A549 (cell line): ENCODE measurements at regions not wholly inside any gene's neighbourhood (a gene's known extent, or its start where the extent isn't known, plus 50 kb on each side); places are given as distances from the start of the nearest gene placed in this dataset.

ENCODE experiments used
- ATAC-seq, 2 experiments: fragments of 200-7000 bp in 1 of 2; fragments of >200 bp in 1 of 2; cut with Nextera tagmentation in 1 of 2; cut with Tn5 transposase in 1 of 2; 3 replicates each; pipeline versions ENCODE4 v1.8.0 to v1.9.1; 2018 to 2020; ENCODE audit warnings: mild to moderate bottlenecking in 1 of 2, moderate library complexity in 1 of 2
- CTCF ChIA-PET: fragments of 300-600 bp; sonication (Branson Sonifier 250); formaldehyde crosslinking; extraction: SDS; loops from one replicate; lab custom pipeline; 2021; ENCODE audit warnings: antibody characterized with exemption, inconsistent platforms; lab: Yijun Ruan, JAX
- POLR2A ChIA-PET: fragments of 350-600 bp; formaldehyde crosslinking; extraction: SDS; loops from one replicate; lab custom pipeline; 2021; ENCODE audit warnings: antibody characterized with exemption, inconsistent platforms; lab: Yijun Ruan, JAX
- DNase-seq, 2 experiments: peaks; one replicate each; pipeline versions ENCODE4 v3.0.0 to v3.0.0-alpha.2; 2011 to 2016; ENCODE audit warnings: low read depth in 1 of 2, low spot score in 1 of 2
- FAIRE-seq: peaks from 2 replicates; lab custom pipeline; 2011; peaks lifted over from hg19 to GRCh38; lab: Jason Lieb, UNC
- H3K27ac ChIP-seq, 2 experiments: fragments of >200 bp; sonication (Bioruptor Twin); formaldehyde crosslinking; 3 replicates each; pipeline ENCODE4 v1.5.1; 2016 to 2017
- H3K4me1 ChIP-seq: fragments of >200 bp; sonication (Bioruptor Twin); formaldehyde crosslinking; 3 replicates; pipeline ENCODE4 v1.6.1; 2016
- H3K4me2 ChIP-seq: fragments of >200 bp; sonication (Bioruptor Twin); formaldehyde crosslinking; 3 replicates; pipeline ENCODE4 v1.6.1; 2016
- H3K4me3 ChIP-seq: fragments of >200 bp; sonication (Bioruptor Twin); formaldehyde crosslinking; 3 replicates; pipeline ENCODE4 v1.5.1; 2016
- H3K9me3 ChIP-seq: fragments of >200 bp; sonication (Bioruptor Twin); formaldehyde crosslinking; 3 replicates; pipeline ENCODE4 v1.6.1; 2016
- BHLHE40 ChIP-seq: IDR thresholded peaks from 2 replicates; pipeline ENCODE4 v1.6.1; 2012; ENCODE audit warnings: low read depth, low read length, inconsistent platforms
- CBX2 ChIP-seq: fragments of 200-600 bp; sonication (generic); IDR thresholded peaks from 2 replicates; pipeline ENCODE4 v1.6.1; 2016; ENCODE audit warnings: low read depth, mild to moderate bottlenecking, borderline replicate concordance
- CHD2 ChIP-seq: fragments of 150-350 bp; IDR thresholded peaks from 2 replicates; pipeline ENCODE4 v1.6.1; 2014; ENCODE audit warnings: low read length; ENCODE audit not compliant: partially characterized antibody
- EHMT2 ChIP-seq: fragments of 200-600 bp; sonication (generic); IDR thresholded peaks from 2 replicates; pipeline ENCODE4 v1.6.1; 2016; ENCODE audit warnings: antibody characterized with exemption, low read depth, mild to moderate bottlenecking, moderate library complexity
- EP300 ChIP-seq, 2 experiments: fragments of >200 bp; sonication (Bioruptor Twin); formaldehyde crosslinking; IDR thresholded peaks; 2 replicates in 1 of 2; 3 replicates in 1 of 2; pipeline ENCODE4 v1.6.1; 2016 to 2017
- FOXS1 ChIP-seq: fragments of 250-450 bp; sonication (Bioruptor Pico); IDR thresholded peaks from 2 replicates; pipeline ENCODE4 v1.5.0; 2020; ENCODE audit warnings: mild to moderate bottlenecking, moderate library complexity
- HDAC2 ChIP-seq: fragments of 200-600 bp; sonication (generic); IDR thresholded peaks from 2 replicates; pipeline ENCODE4 v1.6.1; 2016
- HOXA7 ChIP-seq: fragments of 250-450 bp; sonication (Bioruptor Pico); IDR thresholded peaks from 2 replicates; pipeline ENCODE4 v1.5.0; 2020; ENCODE audit warnings: mild to moderate bottlenecking, moderate library complexity
- KDM1A ChIP-seq: fragments of 200-600 bp; sonication (generic); IDR thresholded peaks from 2 replicates; pipeline ENCODE4 v1.6.1; 2016; ENCODE audit warnings: low read depth, mild to moderate bottlenecking
- MYC ChIP-seq: IDR thresholded peaks from 2 replicates; pipeline ENCODE4 v1.6.1; 2012; ENCODE audit warnings: mild to moderate bottlenecking, inconsistent platforms, low read length, improper control_type of control experiment, borderline replicate concordance
- NPAS2 ChIP-seq: fragments of 250-450 bp; sonication (Bioruptor Pico); IDR thresholded peaks from 2 replicates; pipeline ENCODE4 v1.8.0; 2022; ENCODE audit warnings: mild to moderate bottlenecking, moderate library complexity, borderline replicate concordance
- PHF8 ChIP-seq: fragments of 200-600 bp; sonication (generic); IDR thresholded peaks from 2 replicates; pipeline ENCODE4 v1.6.1; 2016; ENCODE audit warnings: low read depth, mild to moderate bottlenecking, antibody characterized with exemption, moderate library complexity, borderline replicate concordance
- POLR2A ChIP-seq: IDR thresholded peaks from 2 replicates; pipeline ENCODE4 v1.6.1; 2012; ENCODE audit warnings: mild to moderate bottlenecking, low read length
- RARB ChIP-seq: fragments of 250-450 bp; sonication (Bioruptor Pico); IDR thresholded peaks from 2 replicates; pipeline ENCODE4 v1.8.0; 2021; ENCODE audit warnings: mild to moderate bottlenecking, moderate library complexity
- SREBF2 ChIP-seq: fragments of 450-650 bp; IDR thresholded peaks from 2 replicates; pipeline ENCODE4 v1.6.1; 2014; ENCODE audit warnings: mild to moderate bottlenecking, moderate library complexity
- TFCP2L1 ChIP-seq: fragments of 250-450 bp; sonication (Bioruptor Pico); IDR thresholded peaks from 2 replicates; pipeline ENCODE4 v1.5.0; 2021; ENCODE audit warnings: mild to moderate bottlenecking
- TP53 ChIP-seq: fragments of 250-450 bp; sonication (Bioruptor Pico); IDR thresholded peaks from 2 replicates; pipeline ENCODE4 v1.5.0; 2021; ENCODE audit warnings: mild to moderate bottlenecking, moderate library complexity
- ZFP36 ChIP-seq: fragments of 450-650 bp; IDR thresholded peaks from 2 replicates; pipeline ENCODE4 v1.6.1; 2014; ENCODE audit warnings: borderline replicate concordance; ENCODE audit not compliant: partially characterized antibody
- ZNF302 ChIP-seq: fragments of 250-450 bp; sonication (Bioruptor Pico); IDR thresholded peaks from 2 replicates; pipeline ENCODE4 v1.9.0; 2021; ENCODE audit warnings: inconsistent platforms, mild to moderate bottlenecking, moderate library complexity
- whole genome bisulfite sequencing: methylation state at CpG from one replicate; pipeline ENCODE4 v1.1.6; 2017; ENCODE audit errors: missing lambda C conversion rate; 5-methylcytosine and 5-hydroxymethylcytosine counted together
- TF ChIP-seq, protein P1 (sequence below): fragments of 200-600 bp; sonication (generic); IDR thresholded peaks from 2 replicates; pipeline ENCODE4 v1.6.1; 2016; ENCODE audit warnings: antibody characterized with exemption, mild to moderate bottlenecking, moderate library complexity
- TF ChIP-seq, protein P2 (sequence below): fragments of >200 bp; sonication (Bioruptor Twin); formaldehyde crosslinking; IDR thresholded peaks from 3 replicates; pipeline ENCODE4 v1.6.1; 2016
- TF ChIP-seq, protein P3 (sequence below): fragments of >200 bp; sonication (Bioruptor Twin); formaldehyde crosslinking; IDR thresholded peaks from 2 replicates; pipeline ENCODE4 v1.6.1; 2016
- TF ChIP-seq, protein P4 (sequence below): fragments of >200 bp; sonication (Bioruptor Twin); formaldehyde crosslinking; IDR thresholded peaks from 3 replicates; pipeline ENCODE4 v1.5.1; 2016
- TF ChIP-seq, protein P5 (sequence below): fragments of 450-650 bp; IDR thresholded peaks from 2 replicates; pipeline ENCODE4 v1.6.1; 2014; ENCODE audit warnings: antibody characterized with exemption
- TF ChIP-seq, protein P6 (sequence below): fragments of 150-350 bp; IDR thresholded peaks from 2 replicates; pipeline ENCODE4 v1.6.1; 2014; ENCODE audit warnings: low read depth, mild to moderate bottlenecking, low read length

DNA sequence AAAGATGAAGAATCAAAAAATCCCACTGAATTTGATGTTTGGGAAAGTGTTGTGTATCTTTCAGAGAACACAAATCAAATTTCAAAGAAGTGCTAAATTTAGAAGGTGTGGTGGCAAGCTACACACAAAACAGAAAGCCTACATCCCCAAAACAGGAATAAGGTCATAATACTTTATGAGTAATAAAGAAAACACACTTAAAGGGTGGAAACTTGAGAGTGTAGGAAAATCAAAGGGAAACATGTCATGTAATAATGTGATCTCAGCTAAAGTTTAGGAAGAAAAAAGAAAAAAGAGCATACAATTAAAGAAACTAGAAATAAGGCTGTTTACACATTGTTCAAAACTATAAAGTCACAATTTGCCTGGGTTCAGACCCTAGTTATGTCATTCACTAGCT, 668.7 kb downstream of the PCDH17 start:
- DNase-seq (no peak), ATAC-seq (no peak), FAIRE-seq (no peak)
- ChIA-PET CTCF (no interaction called here), POLR2A (no interaction called here)
- Histone ChIP-seq H3K4me1 (no peaks in the 10 kb centered on the region), H3K9me3 (no peaks in the 10 kb centered on the region), H3K4me3 (no peak overlapping the region), H3K27ac (no peak overlapping the region), H3K4me2 (no peak overlapping the region)
- TF ChIP-seq EHMT2 (no peak), MYC (no peak), CBX2 (no peak), HDAC2 (no peak), EP300 (IDR thresholded peaks at IDR 0.05) (no peak), FOXS1 (no peak)
- TF ChIP-seq, protein P1, sequence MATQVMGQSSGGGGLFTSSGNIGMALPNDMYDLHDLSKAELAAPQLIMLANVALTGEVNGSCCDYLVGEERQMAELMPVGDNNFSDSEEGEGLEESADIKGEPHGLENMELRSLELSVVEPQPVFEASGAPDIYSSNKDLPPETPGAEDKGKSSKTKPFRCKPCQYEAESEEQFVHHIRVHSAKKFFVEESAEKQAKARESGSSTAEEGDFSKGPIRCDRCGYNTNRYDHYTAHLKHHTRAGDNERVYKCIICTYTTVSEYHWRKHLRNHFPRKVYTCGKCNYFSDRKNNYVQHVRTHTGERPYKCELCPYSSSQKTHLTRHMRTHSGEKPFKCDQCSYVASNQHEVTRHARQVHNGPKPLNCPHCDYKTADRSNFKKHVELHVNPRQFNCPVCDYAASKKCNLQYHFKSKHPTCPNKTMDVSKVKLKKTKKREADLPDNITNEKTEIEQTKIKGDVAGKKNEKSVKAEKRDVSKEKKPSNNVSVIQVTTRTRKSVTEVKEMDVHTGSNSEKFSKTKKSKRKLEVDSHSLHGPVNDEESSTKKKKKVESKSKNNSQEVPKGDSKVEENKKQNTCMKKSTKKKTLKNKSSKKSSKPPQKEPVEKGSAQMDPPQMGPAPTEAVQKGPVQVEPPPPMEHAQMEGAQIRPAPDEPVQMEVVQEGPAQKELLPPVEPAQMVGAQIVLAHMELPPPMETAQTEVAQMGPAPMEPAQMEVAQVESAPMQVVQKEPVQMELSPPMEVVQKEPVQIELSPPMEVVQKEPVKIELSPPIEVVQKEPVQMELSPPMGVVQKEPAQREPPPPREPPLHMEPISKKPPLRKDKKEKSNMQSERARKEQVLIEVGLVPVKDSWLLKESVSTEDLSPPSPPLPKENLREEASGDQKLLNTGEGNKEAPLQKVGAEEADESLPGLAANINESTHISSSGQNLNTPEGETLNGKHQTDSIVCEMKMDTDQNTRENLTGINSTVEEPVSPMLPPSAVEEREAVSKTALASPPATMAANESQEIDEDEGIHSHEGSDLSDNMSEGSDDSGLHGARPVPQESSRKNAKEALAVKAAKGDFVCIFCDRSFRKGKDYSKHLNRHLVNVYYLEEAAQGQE, result no peak
- TF ChIP-seq, protein P2, sequence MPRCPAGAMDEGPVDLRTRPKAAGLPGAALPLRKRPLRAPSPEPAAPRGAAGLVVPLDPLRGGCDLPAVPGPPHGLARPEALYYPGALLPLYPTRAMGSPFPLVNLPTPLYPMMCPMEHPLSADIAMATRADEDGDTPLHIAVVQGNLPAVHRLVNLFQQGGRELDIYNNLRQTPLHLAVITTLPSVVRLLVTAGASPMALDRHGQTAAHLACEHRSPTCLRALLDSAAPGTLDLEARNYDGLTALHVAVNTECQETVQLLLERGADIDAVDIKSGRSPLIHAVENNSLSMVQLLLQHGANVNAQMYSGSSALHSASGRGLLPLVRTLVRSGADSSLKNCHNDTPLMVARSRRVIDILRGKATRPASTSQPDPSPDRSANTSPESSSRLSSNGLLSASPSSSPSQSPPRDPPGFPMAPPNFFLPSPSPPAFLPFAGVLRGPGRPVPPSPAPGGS, result no peak

DNA sequence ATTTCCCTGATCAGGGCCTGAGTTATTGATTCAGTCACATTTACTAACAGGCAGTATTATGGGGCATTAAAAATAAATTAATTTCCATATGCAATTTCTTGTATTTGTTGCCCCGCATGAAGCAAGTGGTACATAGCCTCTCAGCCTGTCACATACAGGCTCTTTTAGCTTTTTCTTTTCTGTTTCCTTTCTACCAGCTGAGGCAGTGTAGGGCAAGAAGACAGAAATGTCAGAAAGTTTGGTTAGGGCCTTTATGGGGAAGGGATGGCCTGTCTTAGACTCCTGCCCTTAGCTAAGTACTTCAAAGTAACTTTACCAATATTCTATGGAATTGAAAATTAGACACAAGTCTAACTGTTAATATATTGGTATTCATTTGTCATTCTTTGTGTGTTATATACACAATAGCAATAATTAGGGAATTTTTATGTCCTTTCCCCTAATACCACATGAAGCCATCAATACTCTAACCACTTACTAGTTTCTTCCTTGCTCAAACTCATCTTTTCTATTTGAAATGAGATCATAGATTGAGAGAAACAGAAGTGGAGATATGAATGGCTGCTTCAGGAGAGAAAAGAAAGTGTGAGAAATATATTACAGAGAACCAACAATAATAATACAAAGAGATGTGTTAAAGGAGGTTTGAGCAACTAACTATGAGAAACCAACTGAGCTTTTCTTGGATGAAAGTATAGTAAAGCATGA, 669.6 kb downstream of the PCDH17 start:
- Histone ChIP-seq H3K9me3 (no peaks in the 10 kb centered on the region), H3K4me3 (no peak overlapping the region), H3K27ac (no peak overlapping the region), H3K4me1 (no peaks in the 10 kb centered on the region)
- ChIA-PET CTCF (no interaction called here), POLR2A (no interaction called here)
- DNase-seq (no peak), ATAC-seq (no peak), FAIRE-seq (no peak)
- 73% methylated on average over 1 of the region's 1 CpG for WGBS
- TF ChIP-seq, protein P3, sequence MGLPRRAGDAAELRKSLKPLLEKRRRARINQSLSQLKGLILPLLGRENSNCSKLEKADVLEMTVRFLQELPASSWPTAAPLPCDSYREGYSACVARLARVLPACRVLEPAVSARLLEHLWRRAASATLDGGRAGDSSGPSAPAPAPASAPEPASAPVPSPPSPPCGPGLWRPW, result no peak
- TF ChIP-seq PHF8, result no peak
- TF ChIP-seq FOXS1, result no peak
- TF ChIP-seq TP53, result no peak
- TF ChIP-seq ZNF302 (CRISPR knock-in tag), result no peak
- TF ChIP-seq RARB (CRISPR knock-in tag), result no peak
- TF ChIP-seq, protein P4, sequence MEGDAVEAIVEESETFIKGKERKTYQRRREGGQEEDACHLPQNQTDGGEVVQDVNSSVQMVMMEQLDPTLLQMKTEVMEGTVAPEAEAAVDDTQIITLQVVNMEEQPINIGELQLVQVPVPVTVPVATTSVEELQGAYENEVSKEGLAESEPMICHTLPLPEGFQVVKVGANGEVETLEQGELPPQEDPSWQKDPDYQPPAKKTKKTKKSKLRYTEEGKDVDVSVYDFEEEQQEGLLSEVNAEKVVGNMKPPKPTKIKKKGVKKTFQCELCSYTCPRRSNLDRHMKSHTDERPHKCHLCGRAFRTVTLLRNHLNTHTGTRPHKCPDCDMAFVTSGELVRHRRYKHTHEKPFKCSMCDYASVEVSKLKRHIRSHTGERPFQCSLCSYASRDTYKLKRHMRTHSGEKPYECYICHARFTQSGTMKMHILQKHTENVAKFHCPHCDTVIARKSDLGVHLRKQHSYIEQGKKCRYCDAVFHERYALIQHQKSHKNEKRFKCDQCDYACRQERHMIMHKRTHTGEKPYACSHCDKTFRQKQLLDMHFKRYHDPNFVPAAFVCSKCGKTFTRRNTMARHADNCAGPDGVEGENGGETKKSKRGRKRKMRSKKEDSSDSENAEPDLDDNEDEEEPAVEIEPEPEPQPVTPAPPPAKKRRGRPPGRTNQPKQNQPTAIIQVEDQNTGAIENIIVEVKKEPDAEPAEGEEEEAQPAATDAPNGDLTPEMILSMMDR, result no peak
- TF ChIP-seq NPAS2 (CRISPR knock-in tag), result no peak
- TF ChIP-seq HOXA7 (CRISPR knock-in tag), result no peak
- no peak for TF ChIP-seq BHLHE40
- no peak for TF ChIP-seq KDM1A
- TF ChIP-seq ZFP36, result no peak
- TF ChIP-seq TFCP2L1 (CRISPR knock-in tag), result no peak
- no peak for TF ChIP-seq HDAC2
- no peak for TF ChIP-seq SREBF2
- TF ChIP-seq, protein P5, sequence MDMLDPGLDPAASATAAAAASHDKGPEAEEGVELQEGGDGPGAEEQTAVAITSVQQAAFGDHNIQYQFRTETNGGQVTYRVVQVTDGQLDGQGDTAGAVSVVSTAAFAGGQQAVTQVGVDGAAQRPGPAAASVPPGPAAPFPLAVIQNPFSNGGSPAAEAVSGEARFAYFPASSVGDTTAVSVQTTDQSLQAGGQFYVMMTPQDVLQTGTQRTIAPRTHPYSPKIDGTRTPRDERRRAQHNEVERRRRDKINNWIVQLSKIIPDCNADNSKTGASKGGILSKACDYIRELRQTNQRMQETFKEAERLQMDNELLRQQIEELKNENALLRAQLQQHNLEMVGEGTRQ, result no peak
- TF ChIP-seq, protein P6, sequence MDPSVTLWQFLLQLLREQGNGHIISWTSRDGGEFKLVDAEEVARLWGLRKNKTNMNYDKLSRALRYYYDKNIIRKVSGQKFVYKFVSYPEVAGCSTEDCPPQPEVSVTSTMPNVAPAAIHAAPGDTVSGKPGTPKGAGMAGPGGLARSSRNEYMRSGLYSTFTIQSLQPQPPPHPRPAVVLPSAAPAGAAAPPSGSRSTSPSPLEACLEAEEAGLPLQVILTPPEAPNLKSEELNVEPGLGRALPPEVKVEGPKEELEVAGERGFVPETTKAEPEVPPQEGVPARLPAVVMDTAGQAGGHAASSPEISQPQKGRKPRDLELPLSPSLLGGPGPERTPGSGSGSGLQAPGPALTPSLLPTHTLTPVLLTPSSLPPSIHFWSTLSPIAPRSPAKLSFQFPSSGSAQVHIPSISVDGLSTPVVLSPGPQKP, result no peak
- no peak for TF ChIP-seq CHD2
- no peak for TF ChIP-seq POLR2A
- TF ChIP-seq, all 56 proteins: peak for 0
- no peak overlapping the region for H3K4me2 ChIP-seq
